Fibroblast of mammary gland (primary cell): ENCODE measurements at regions not wholly inside any gene's neighbourhood (a gene's known extent, or its start where the extent isn't known, plus 50 kb on each side); places are given as distances from the start of the nearest gene placed in this dataset.
"Not testable (repeated sequence)": the region's sequence is repeated elsewhere in the genome, so short reads cannot be mapped to it uniquely, and the experiment has no call there.

Experiments used
- DNase-seq: peaks from one replicate; pipeline ENCODE4 v3.0.0-alpha.2; 2010; ENCODE audit warnings: low read depth
- H3K4me3 ChIP-seq: 2 replicates; pipeline ENCODE4 v1.5.1; 2011; ENCODE audit warnings: low read depth, mild to moderate bottlenecking, low read length, moderate library complexity; ENCODE audit not compliant: control insufficient read depth
- TF ChIP-seq, protein P1 (sequence below): conservative IDR thresholded peaks from 2 replicates; pipeline ENCODE4 v1.5.1; 2011; ENCODE audit warnings: low read depth, low read length, inconsistent platforms; ENCODE audit not compliant: control insufficient read depth, insufficient read depth

DNA sequence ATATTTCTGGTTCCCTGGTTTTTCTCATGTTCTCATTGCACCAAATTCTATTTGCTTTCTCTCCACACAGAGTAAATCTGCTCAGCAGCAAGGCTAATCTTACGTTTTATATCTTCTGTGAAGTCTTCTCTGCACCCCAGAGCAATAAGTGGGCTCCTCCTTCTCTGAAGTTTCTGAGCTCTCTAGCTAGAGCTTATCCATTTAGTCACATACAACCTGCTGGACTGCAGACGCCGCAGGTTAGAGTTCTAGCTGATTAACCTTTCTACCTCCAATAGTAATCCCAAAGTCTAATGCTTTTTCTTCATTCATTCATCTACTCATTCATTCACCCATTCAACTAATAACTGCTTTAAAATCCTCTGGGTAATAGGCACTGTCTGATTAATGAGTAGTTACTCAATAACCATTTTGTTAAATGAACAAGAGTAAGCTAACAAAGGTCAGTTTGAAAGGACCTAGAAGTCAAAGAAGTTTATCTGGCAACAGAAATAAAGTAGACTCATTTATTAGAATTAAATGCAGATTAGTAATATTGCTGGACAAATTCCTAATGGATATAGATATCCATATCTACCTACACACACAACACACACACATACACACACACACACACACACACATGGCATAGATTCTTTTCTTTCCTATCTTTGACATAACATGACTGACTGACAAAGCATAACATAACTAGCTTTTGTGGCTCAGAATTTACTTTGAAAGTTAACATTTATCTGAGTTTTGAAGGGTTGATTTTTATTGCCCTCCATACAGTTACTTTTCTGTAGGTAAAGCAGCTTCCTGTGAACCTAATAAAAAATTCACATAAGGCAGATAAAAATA lies 984.6 kb upstream of the SEMA6A start:
- DNase-seq: no peak
- TF ChIP-seq, protein P1, sequence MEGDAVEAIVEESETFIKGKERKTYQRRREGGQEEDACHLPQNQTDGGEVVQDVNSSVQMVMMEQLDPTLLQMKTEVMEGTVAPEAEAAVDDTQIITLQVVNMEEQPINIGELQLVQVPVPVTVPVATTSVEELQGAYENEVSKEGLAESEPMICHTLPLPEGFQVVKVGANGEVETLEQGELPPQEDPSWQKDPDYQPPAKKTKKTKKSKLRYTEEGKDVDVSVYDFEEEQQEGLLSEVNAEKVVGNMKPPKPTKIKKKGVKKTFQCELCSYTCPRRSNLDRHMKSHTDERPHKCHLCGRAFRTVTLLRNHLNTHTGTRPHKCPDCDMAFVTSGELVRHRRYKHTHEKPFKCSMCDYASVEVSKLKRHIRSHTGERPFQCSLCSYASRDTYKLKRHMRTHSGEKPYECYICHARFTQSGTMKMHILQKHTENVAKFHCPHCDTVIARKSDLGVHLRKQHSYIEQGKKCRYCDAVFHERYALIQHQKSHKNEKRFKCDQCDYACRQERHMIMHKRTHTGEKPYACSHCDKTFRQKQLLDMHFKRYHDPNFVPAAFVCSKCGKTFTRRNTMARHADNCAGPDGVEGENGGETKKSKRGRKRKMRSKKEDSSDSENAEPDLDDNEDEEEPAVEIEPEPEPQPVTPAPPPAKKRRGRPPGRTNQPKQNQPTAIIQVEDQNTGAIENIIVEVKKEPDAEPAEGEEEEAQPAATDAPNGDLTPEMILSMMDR: no peak
- no peak overlapping the region for H3K4me3 ChIP-seq

DNA sequence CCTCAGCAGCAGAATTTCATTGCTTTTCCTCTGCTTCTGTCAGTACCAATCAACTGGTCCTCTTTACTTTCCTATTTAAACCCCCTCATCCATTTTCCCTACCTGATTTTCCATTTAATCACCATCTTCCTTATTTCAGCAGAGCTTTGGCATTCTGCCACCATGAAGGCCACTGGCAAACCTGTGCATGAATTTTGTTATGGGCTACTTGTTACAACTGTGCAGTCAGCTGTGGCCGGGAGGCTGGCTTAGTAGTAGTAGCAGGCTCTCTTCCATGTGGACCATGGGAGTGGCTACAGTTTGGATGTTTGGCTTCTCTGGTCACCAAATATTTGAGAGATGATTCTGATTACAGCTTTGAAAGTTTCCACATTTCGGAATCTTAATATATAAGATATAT lies 976.6 kb upstream of the SEMA6A start:
- TF ChIP-seq, protein P1: no peak
- no peak overlapping the region for H3K4me3 ChIP-seq
- DNase-seq: no peak

DNA sequence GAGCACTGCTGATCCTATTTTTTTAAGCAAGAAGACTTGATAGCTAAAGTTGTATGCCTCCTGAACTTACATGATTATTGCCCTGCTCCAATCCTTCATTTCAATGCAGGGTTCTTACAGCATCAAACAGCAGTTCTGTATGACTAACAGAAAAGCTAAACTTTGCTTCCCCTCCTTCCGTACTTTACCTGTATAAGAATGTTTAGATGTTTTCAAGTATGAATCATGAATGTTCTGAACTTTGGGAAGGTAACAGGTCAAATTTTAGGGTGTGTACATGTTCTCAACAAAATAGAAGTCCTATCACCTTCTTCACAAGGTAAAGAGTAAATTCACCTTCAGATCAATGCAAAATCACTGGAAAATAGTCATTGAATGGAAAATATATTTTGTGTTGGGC lies 972.6 kb upstream of the SEMA6A start:
- TF ChIP-seq, protein P1: no peak
- DNase-seq: no peak
- H3K4me3 ChIP-seq: no peak overlapping the region

DNA sequence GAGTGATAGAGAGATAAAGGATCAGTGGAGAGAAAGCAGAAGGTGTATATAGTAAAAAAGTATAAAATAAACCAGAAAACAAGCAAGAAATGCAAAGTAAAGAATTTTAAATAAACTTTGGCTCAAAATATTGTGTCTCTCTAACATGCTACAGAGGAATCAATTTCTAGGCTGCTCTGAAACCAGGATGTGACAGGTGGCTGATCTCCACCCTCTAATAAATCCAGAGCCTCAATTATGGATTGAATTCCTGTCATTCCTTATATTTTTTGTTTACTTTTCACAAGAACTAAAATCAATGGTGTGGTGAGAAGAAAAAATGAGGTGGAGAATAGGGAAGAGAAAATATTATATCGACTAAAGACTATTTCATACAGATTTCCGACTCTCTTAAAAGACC lies 965.1 kb upstream of the SEMA6A start:
- no peak overlapping the region for H3K4me3 ChIP-seq
- TF ChIP-seq, protein P1: no peak
- DNase-seq: no peak

DNA sequence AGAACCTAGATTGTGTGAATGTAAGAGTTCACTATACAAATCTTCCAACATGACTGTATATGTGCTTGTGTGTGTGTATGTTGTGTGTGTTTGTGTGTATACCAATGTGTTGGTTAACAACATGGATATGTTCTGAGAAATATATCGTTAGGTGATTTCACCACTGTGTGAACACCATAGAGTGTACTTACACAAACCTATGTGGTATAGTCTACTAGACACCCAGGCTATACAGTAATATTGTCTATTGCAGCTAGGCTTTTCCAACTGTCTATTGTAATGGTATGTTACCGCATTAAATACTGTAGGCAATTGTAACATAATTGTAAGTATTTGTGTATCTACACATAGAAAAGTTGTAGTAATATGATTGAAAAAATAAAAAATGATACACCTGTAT lies 959.2 kb upstream of the SEMA6A start:
- no peak overlapping the region for H3K4me3 ChIP-seq
- TF ChIP-seq, protein P1: no peak
- no peak for DNase-seq

DNA sequence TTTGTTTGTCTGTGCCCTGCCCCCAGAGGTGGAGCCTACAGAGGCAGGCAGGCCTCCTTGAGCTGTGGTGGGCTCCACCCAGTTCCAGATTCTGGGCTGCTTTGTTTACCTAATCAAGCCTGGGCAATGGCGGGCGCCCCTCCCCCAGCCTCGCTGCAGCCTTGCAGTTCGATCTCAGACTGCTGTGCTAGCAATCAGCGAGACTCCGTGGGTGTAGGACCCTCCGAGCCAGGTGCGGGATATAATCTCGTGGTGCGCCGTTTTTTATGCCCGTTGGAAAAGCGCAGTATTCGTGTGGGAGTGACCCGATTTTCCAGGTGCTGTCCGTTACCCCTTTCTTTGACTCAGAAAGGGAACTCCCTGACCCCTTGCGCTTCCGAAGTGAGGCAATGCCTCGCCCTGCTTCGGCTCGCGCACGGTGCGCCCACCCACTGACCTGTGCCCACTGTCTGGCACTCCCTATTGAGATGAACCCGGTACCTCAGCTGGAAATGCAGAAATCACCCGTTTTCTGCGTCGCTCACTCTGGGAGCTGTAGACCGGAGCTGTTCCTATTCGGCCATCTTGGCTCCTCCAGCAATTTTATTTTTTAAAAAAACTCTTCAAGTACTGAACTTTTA lies 958.5 kb upstream of the SEMA6A start:
- not testable (repeated sequence) for DNase-seq, H3K4me3 ChIP-seq

DNA sequence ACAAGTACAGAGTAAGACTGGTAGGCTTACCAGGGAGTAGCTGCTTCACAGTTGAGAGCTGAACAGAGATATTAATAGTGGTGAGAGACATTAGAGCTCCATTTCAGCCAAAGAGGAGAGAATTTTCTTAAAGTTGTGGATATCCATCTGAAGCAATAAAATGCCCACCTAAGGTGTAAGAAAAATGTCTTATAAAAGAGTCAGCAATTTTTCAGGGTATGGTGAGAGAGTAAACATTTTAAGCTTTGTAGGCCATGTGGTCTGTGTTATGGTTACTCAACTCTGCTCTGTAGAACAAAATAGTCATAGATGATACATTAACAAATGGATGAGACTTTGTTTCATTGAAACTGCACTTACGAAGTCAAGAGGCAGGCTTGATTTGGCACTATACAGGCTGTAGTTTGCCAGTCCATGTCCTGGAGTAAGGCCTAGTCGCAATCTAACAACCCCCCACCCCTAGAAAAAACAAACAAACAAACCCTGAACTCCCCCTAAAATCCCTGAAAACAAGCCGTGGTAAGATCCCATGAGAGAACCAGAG lies 945.4 kb upstream of the SEMA6A start:
- DNase-seq: no peak
- no peak overlapping the region for H3K4me3 ChIP-seq
- TF ChIP-seq, protein P1: no peak
